ENCODE measurements at regions not wholly inside any gene's neighbourhood (a gene's known extent, or its start where the extent isn't known, plus 50 kb on each side); places are given as distances from the start of the nearest gene placed in this dataset.

GRCh38 chr9:78468974-78469576 is 172.2 kb downstream of the PSAT1 start:
- Histone ChIP-seq H3K9me3 (peaks cover 0 to 4% (median 0%) of the 10 kb centered on the region in 4 donors), H3K27me3 (no peaks in the 10 kb centered on the region), H3K27ac (no peak overlapping the region), H3K36me3 (no peaks in the 10 kb centered on the region), H3K4me3 (no peak overlapping the region), H3K4me1 (no peaks in the 10 kb centered on the region)
- 67 to 69% methylated on average over 5 of the region's 5 CpGs for WGBS, 2 donors
- no peak for DNase-seq (ENCODE audit: low spot score in 2 of 2)
- TF ChIP-seq POLR2A (IDR thresholded peaks at IDR 0.05) (no peak), EP300 (IDR thresholded peaks at IDR 0.05) (no peak)
- TF ChIP-seq, protein P1, sequence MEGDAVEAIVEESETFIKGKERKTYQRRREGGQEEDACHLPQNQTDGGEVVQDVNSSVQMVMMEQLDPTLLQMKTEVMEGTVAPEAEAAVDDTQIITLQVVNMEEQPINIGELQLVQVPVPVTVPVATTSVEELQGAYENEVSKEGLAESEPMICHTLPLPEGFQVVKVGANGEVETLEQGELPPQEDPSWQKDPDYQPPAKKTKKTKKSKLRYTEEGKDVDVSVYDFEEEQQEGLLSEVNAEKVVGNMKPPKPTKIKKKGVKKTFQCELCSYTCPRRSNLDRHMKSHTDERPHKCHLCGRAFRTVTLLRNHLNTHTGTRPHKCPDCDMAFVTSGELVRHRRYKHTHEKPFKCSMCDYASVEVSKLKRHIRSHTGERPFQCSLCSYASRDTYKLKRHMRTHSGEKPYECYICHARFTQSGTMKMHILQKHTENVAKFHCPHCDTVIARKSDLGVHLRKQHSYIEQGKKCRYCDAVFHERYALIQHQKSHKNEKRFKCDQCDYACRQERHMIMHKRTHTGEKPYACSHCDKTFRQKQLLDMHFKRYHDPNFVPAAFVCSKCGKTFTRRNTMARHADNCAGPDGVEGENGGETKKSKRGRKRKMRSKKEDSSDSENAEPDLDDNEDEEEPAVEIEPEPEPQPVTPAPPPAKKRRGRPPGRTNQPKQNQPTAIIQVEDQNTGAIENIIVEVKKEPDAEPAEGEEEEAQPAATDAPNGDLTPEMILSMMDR (IDR thresholded peaks at IDR 0.05), result no peak

DNA sequence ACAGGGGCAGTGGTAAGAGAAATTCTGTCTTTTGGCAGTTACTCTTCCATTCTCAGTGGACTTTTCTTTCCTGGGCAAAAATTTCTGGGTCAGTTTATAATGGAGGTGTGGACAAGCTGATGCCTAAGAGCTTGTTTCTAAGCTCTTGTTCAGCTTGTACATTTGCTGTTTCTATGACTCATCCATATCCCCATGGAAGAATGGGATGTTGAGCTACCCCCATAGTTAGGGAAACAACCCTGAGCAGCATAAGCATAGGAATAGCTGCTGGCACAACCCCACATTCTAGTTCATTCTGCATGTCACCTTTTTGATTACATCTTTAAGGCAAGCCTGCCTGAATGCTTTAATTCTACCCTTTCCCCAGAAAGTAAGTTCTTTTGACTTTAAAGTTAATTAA is 173.3 kb downstream of the PSAT1 start:
- no peak for TF ChIP-seq EP300 (IDR thresholded peaks at IDR 0.05)
- TF ChIP-seq POLR2A (IDR thresholded peaks at IDR 0.05), result no peak

GRCh38 chr9:78470741-78471140 is 173.8 kb downstream of the PSAT1 start:
- no peak for DNase-seq (ENCODE audit: low spot score in 2 of 2)
- H3K4me3 ChIP-seq, result no peak overlapping the region
- H3K27me3 ChIP-seq, result no peaks in the 10 kb centered on the region
- 60 to 63% methylated on average over 5 of the region's 5 CpGs for WGBS, 2 donors
- TF ChIP-seq, protein P1 (IDR thresholded peaks at IDR 0.05), result no peak
- no peak for TF ChIP-seq EP300 (IDR thresholded peaks at IDR 0.05)
- TF ChIP-seq POLR2A (IDR thresholded peaks at IDR 0.05), result no peak
- H3K36me3 ChIP-seq, result no peaks in the 10 kb centered on the region
- no peak overlapping the region for H3K27ac ChIP-seq
- H3K4me1 ChIP-seq, result no peaks in the 10 kb centered on the region
- H3K9me3 ChIP-seq, result peaks cover 0 to 4% (median 0%) of the 10 kb centered on the region in 4 donors

More for the DNA sequence above, 173.3 kb downstream of the PSAT1 start:
- Histone ChIP-seq H3K9me3 (peaks cover 0 to 4% (median 0%) of the 10 kb centered on the region in 4 donors), H3K4me1 (no peaks in the 10 kb centered on the region), H3K27ac (no peak overlapping the region), H3K4me3 (no peak overlapping the region), H3K27me3 (no peaks in the 10 kb centered on the region), H3K36me3 (no peaks in the 10 kb centered on the region)
- no peak for DNase-seq (ENCODE audit: low spot score in 2 of 2)

DNA sequence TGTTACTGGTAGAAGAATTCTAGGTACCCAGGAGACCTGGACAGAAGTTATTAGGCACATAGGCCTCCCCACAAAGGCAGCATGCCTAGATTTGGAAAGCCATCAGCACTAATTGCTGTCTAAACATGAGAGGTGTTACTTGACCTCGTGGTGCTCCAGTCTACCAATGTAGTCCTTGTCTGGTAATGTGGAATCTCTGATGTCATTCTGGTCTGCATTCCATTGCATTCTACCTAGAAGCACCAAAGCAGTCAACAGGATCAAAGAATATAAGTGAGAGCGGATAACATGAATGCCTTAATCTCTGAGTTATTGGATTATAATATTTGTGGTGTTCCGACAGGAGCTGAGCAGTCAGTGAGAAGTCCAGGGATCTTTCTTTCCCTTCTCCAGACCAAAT is 175.2 kb downstream of the PSAT1 start:
- Histone ChIP-seq H3K9me3 (peaks cover 0 to 4% (median 0%) of the 10 kb centered on the region in 4 donors), H3K27me3 (no peaks in the 10 kb centered on the region), H3K4me3 (no peak overlapping the region), H3K4me1 (no peaks in the 10 kb centered on the region), H3K36me3 (no peaks in the 10 kb centered on the region), H3K27ac (no peak overlapping the region)
- TF ChIP-seq, protein P1 (IDR thresholded peaks at IDR 0.05), result no peak
- TF ChIP-seq POLR2A (IDR thresholded peaks at IDR 0.05), result no peak
- TF ChIP-seq EP300 (IDR thresholded peaks at IDR 0.05), result no peak
- WGBS, 2 donors, result 76 to 82% methylated on average over 3 of the region's 3 CpGs
- DNase-seq (ENCODE audit: low spot score in 2 of 2), result no peak

DNA sequence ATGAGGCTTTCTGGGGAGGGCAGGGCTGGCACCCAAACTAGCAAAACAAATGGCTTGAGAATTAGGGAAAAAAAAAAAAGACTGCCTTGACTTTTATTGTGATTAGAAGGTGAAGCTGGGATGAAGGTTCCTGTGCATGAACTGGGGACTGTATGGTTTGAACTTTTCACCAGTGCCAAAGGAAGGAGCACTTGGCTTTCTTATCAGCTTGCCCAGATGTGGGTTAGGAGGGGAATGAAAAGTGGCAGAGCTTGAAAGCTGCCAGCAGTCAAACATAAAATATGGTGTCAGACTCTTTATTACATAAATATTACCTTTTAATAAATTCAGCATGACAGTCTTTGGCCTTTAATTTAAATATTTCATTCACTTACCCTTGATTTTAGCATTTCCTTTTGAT is 182.5 kb downstream of the PSAT1 start:
- no peak for DNase-seq (ENCODE audit: low spot score in 2 of 2)
- no peak overlapping the region for H3K27ac ChIP-seq
- TF ChIP-seq, protein P1 (IDR thresholded peaks at IDR 0.05), result no peak
- TF ChIP-seq POLR2A (IDR thresholded peaks at IDR 0.05), result no peak
- TF ChIP-seq EP300 (IDR thresholded peaks at IDR 0.05), result no peak
- no peaks in the 10 kb centered on the region for H3K36me3 ChIP-seq
- H3K27me3 ChIP-seq, result no peaks in the 10 kb centered on the region
- H3K9me3 ChIP-seq, result peaks cover 0 to 16% (median 0%) of the 10 kb centered on the region in 4 donors
- no peak overlapping the region for H3K4me3 ChIP-seq
- H3K4me1 ChIP-seq, result no peaks in the 10 kb centered on the region

DNA sequence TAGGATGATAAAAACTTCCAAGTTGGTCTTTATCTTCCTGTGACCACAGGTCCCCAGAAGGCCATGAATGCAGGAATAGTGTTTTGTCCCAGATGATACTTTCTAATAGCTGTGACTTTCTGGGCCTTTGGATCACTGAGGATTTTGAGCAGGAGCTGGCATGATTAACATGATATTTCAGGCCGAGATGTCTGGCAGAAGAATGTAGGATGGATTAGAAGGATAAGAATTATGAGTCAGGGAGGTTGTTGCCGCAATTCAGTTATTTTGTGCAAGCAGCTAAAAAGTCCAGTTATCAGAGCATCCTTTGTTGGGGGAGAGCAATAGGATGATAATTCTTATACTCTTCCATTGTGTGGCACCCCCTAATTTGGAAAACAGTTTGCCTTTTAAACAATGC is 189.7 kb downstream of the PSAT1 start:
- TF ChIP-seq EP300 (IDR thresholded peaks at IDR 0.05) (no peak), POLR2A (IDR thresholded peaks at IDR 0.05) (no peak)
- TF ChIP-seq, protein P1 (IDR thresholded peaks at IDR 0.05), result no peak
- H3K27ac ChIP-seq, result no peak overlapping the region
- 48 to 49% methylated on average over 2 of the region's 2 CpGs for WGBS, 2 donors
- peaks cover 0 to 5% (median 0%) of the 10 kb centered on the region in 4 donors for H3K9me3 ChIP-seq
- no peaks in the 10 kb centered on the region for H3K27me3 ChIP-seq
- no peak for DNase-seq (ENCODE audit: low spot score in 2 of 2)
- H3K36me3 ChIP-seq, result no peaks in the 10 kb centered on the region
- H3K4me1 ChIP-seq, result no peaks in the 10 kb centered on the region
- H3K4me3 ChIP-seq, result no peak overlapping the region
